Activated T-cell treated with anti-CD3 and anti-CD28 coated beads, Interleukin-2, amount 50 U/mL, for 4 hours (primary cell): ENCODE measurements at regions not wholly inside any gene's neighbourhood (a gene's known extent, or its start where the extent isn't known, plus 50 kb on each side); places are given as distances from the start of the nearest gene placed in this dataset.
"Not testable (repeated sequence)": the region's sequence is repeated elsewhere in the genome, so short reads cannot be mapped to it uniquely, and the experiment has no call there.

Source experiments
- ATAC-seq, 2 donors: fragments of 200-7000 bp; cut with Tn5 transposase; one replicate each; pipeline ENCODE4 v1.10.0; 2021
- DNase-seq: peaks from one replicate; pipeline ENCODE4 v3.0.0-alpha.2; 2020
- H3K27me3 Mint-ChIP-seq: one replicate; pipeline ENCODE4 v1.8.0; 2021; ENCODE audit warnings: low read depth, mixed read lengths
- H3K36me3 Mint-ChIP-seq: one replicate; pipeline ENCODE4 v1.8.0; 2022; ENCODE audit warnings: mixed read lengths; ENCODE audit not compliant: insufficient read depth
- H3K4me1 Mint-ChIP-seq: one replicate; pipeline ENCODE4 v1.8.0; 2021; ENCODE audit warnings: low read depth, mixed read lengths
- H3K4me3 Mint-ChIP-seq: one replicate; pipeline ENCODE4 v1.8.0; 2021; ENCODE audit warnings: mild to moderate bottlenecking, moderate library complexity, mixed read lengths
- H3K9me3 Mint-ChIP-seq: one replicate; pipeline ENCODE4 v1.8.0; 2021; ENCODE audit warnings: mixed read lengths

- no peaks in the 10 kb centered on the region for H3K27me3 Mint-ChIP-seq
- no peaks in the 10 kb centered on the region for H3K36me3 Mint-ChIP-seq
- DNase-seq: no peak
- H3K9me3 Mint-ChIP-seq: peaks cover 9% of the 10 kb centered on the region
- no peak overlapping the region for H3K4me3 Mint-ChIP-seq
- peaks cover 24% of the 10 kb centered on the region for H3K4me1 Mint-ChIP-seq
- peak; percentile 69 to 79 for ATAC-seq
Measured at GRCh38 chr2:64274399-64275173, 130.4 kb upstream of the PELI1 start.

GRCh38 chr2:64275174-64275466 is 130.9 kb upstream of the PELI1 start:
- no peak for ATAC-seq
- Mint-ChIP-seq H3K4me3 (no peak overlapping the region), H3K9me3 (peaks cover 9% of the 10 kb centered on the region)

GRCh38 chr2:64276417-64277095 is 132.3 kb upstream of the PELI1 start:
- no peak overlapping the region for H3K4me3 Mint-ChIP-seq
- DNase-seq (no peak), ATAC-seq (no peak)
- H3K27me3 Mint-ChIP-seq: no peaks in the 10 kb centered on the region
- H3K36me3 Mint-ChIP-seq: no peaks in the 10 kb centered on the region
- no peaks in the 10 kb centered on the region for H3K9me3 Mint-ChIP-seq
- peaks cover 24% of the 10 kb centered on the region for H3K4me1 Mint-ChIP-seq

More at GRCh38 chr2:64275174-64275466, 130.9 kb upstream of the PELI1 start:
- Mint-ChIP-seq H3K36me3 (no peaks in the 10 kb centered on the region), H3K27me3 (no peaks in the 10 kb centered on the region), H3K4me1 (peaks cover 24% of the 10 kb centered on the region)
- DNase-seq: no peak

- no peaks in the 10 kb centered on the region for H3K36me3 Mint-ChIP-seq
- H3K9me3 Mint-ChIP-seq: no peaks in the 10 kb centered on the region
- H3K4me3 Mint-ChIP-seq: no peak overlapping the region
- DNase-seq: no peak
- ATAC-seq: no peak
- no peaks in the 10 kb centered on the region for H3K27me3 Mint-ChIP-seq
- peaks cover 24% of the 10 kb centered on the region for H3K4me1 Mint-ChIP-seq
Measured at GRCh38 chr2:64277101-64277849, 133.1 kb upstream of the PELI1 start.

- not testable (repeated sequence) for ATAC-seq, H3K4me3 Mint-ChIP-seq, H3K36me3 Mint-ChIP-seq, DNase-seq, H3K9me3 Mint-ChIP-seq, H3K27me3 Mint-ChIP-seq, H3K4me1 Mint-ChIP-seq
Measured at GRCh38 chr2:64280812-64281211, 136.6 kb upstream of the PELI1 start.

GRCh38 chr2:64283006-64283570 is 138.9 kb upstream of the PELI1 start:
- Mint-ChIP-seq H3K9me3 (no peaks in the 10 kb centered on the region), H3K4me1 (no peaks in the 10 kb centered on the region), H3K27me3 (no peaks in the 10 kb centered on the region), H3K4me3 (no peak overlapping the region), H3K36me3 (no peaks in the 10 kb centered on the region)
- ATAC-seq: peak in 1 of 2 donors; percentile 8
- DNase-seq: no peak

- no peak for DNase-seq
- Mint-ChIP-seq H3K9me3 (no peaks in the 10 kb centered on the region), H3K4me1 (no peaks in the 10 kb centered on the region), H3K4me3 (no peak overlapping the region), H3K36me3 (no peaks in the 10 kb centered on the region), H3K27me3 (no peaks in the 10 kb centered on the region)
- peak; percentile 97 to 99 for ATAC-seq
Measured at GRCh38 chr2:64283641-64284361, 139.6 kb upstream of the PELI1 start.

- Mint-ChIP-seq H3K27me3 (no peaks in the 10 kb centered on the region), H3K4me1 (no peaks in the 10 kb centered on the region), H3K9me3 (no peaks in the 10 kb centered on the region), H3K36me3 (no peaks in the 10 kb centered on the region), H3K4me3 (no peak overlapping the region)
- ATAC-seq (no peak), DNase-seq (no peak)
Measured at GRCh38 chr2:64284751-64285150, 140.5 kb upstream of the PELI1 start.

- H3K27me3 Mint-ChIP-seq: no peaks in the 10 kb centered on the region
- no peaks in the 10 kb centered on the region for H3K4me1 Mint-ChIP-seq
- DNase-seq: no peak
- peaks cover 3% of the 10 kb centered on the region for H3K36me3 Mint-ChIP-seq
- H3K9me3 Mint-ChIP-seq: no peaks in the 10 kb centered on the region
- no peak overlapping the region for H3K4me3 Mint-ChIP-seq
- no peak for ATAC-seq
Measured at GRCh38 chr2:64287202-64287740, 143.1 kb upstream of the PELI1 start.

- Mint-ChIP-seq H3K27me3 (peaks cover 2% of the 10 kb centered on the region), H3K36me3 (peaks cover 3% of the 10 kb centered on the region), H3K9me3 (no peaks in the 10 kb centered on the region), H3K4me3 (no peak overlapping the region), H3K4me1 (no peaks in the 10 kb centered on the region)
- no peak for DNase-seq
- ATAC-seq: no peak
Measured at GRCh38 chr2:64288321-64289193, 144.3 kb upstream of the PELI1 start.

GRCh38 chr2:64289251-64289650 is 145.0 kb upstream of the PELI1 start:
- H3K27me3 Mint-ChIP-seq: peaks cover 2% of the 10 kb centered on the region
- no peaks in the 10 kb centered on the region for H3K9me3 Mint-ChIP-seq
- no peak for DNase-seq
- peaks cover 3% of the 10 kb centered on the region for H3K36me3 Mint-ChIP-seq
- H3K4me3 Mint-ChIP-seq: no peak overlapping the region
- no peaks in the 10 kb centered on the region for H3K4me1 Mint-ChIP-seq
- no peak for ATAC-seq

- peaks cover under 1% of the 10 kb centered on the region for H3K4me1 Mint-ChIP-seq
Measured at GRCh38 chr2:64289737-64290136, 145.5 kb upstream of the PELI1 start.

GRCh38 chr2:64291181-64291580 is 147.0 kb upstream of the PELI1 start:
- Mint-ChIP-seq H3K4me3 (no peak overlapping the region), H3K9me3 (no peaks in the 10 kb centered on the region), H3K27me3 (peaks cover 2% of the 10 kb centered on the region), H3K4me1 (peaks cover 15% of the 10 kb centered on the region), H3K36me3 (peaks cover 3% of the 10 kb centered on the region)
- ATAC-seq (no peak), DNase-seq (no peak)

More at GRCh38 chr2:64289737-64290136, 145.5 kb upstream of the PELI1 start:
- ATAC-seq: no peak
- peaks cover 3% of the 10 kb centered on the region for H3K36me3 Mint-ChIP-seq
- H3K4me3 Mint-ChIP-seq: no peak overlapping the region
- DNase-seq: no peak
- H3K27me3 Mint-ChIP-seq: peaks cover 2% of the 10 kb centered on the region
- no peaks in the 10 kb centered on the region for H3K9me3 Mint-ChIP-seq
